LNCAP (cell line): ENCODE measurements at regions not wholly inside any gene's neighbourhood (a gene's known extent, or its start where the extent isn't known, plus 50 kb on each side); places are given as distances from the start of the nearest gene placed in this dataset.

Source experiments
- CTCF ChIP-seq: fragments of 450-650 bp; IDR thresholded peaks from 2 replicates; pipeline ENCODE4 v1.5.1; 2017; ENCODE audit warnings: mild to moderate bottlenecking

DNA sequence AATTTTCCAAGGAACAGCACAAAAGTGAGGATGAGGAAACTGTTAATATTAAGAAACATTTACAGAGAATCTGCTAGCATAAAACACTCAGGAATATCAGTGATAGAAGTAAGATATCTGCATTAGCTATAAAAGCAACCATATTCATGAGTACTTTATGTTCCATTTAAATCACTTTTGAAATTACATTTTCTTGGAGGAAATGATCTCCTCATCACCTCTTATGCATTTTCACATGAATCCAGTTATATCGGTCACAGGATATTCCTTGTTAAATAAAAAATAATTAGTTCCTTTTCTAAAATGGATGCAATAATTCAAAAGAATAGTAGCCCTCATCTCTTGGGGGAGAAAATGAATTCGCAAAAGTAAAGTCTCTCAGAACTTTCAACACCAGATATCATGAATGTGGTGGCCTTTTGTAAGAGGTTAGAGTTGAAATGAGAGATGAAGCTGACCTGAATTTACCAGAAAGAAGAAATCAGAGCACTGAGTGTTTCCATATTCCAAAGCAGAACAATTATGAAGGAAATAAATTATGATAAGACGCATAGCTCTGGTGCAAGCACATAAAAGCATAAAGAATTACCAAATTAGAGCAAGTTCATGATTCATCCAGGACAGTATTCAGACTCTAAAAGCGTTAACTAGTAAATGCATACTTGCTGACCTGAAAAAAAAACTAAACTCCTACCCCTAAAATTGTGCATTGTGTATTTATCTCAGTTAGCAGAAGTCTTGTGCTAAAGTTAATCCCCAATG lies 321.9 kb upstream of the CCDC54 start:
- no peak for TF ChIP-seq CTCF

- TF ChIP-seq CTCF, result no peak
Observed at GRCh38 chr3:107061466-107061865, 315.8 kb upstream of the CCDC54 start.

DNA sequence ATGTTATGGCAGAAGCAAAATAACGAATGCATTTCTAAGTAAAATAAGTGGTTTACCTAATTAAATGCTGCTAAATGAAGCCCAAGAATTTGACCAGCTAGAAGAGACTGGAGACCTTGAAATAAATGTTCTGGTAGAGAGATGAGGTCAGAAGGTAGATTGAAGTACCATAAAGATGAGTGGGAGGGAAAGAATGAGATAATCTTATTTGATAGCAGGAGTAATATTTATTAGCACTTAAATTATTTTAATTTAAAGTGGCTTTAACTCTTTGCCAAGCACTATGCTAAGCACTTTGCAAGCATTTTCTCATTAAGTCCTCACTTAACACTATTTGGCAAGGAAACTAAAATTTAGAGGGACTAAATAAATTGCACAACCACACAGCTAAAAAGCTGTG lies 314.9 kb upstream of the CCDC54 start:
- TF ChIP-seq CTCF, result no peak

DNA sequence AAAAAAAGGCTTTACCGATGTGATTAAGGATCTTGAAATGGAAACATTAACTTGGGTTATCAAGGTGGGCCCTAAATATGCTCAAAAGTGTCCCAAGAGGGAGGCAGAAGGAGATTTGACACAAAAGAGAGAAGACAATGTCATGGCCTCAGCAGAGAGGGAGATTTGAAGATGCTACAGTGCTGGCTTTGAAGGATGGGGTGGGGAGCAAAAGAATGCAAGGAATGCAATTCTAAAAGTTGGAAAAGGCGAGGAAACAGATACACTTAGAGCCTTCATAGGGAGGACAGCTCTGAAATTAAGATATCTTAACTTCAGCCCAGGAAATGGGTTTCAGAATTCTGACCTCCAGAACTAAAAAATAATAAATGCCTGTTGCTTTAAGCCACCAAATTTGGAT lies 314.5 kb upstream of the CCDC54 start:
- no peak for TF ChIP-seq CTCF

GRCh38 chr3:107063351-107063750 lies 313.9 kb upstream of the CCDC54 start:
- no peak for TF ChIP-seq CTCF

DNA sequence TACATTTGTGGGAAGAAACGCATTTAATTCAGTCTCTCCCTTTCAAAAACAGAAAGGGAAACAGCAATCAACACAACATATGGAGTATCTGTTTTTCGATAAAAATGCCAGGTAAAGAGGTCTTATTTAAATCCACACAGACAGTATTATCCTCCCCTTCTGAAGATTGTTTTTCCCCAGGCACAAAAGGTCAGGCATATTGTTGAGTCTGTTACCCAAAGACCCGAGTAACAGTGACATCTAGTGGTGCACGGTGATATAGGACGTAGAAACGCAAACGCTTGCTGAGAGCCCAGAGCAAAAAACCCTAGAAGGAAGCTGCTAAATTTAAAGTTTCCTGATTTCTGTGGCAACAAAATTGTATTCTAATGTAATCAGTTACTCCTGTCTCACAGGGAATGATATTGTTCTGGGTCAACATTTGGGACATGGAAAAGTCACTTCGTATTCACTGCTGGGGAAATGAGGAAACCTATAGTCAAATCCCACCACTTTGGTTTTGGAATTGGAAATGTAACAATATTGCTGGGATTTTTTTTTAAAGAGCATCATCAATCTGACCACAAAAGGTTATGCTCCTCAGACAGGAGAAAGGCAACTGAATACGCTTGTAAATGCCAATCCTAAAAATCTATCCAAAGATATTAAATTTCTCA lies 312.7 kb upstream of the CCDC54 start:
- TF ChIP-seq CTCF, result peak; percentile 74

DNA sequence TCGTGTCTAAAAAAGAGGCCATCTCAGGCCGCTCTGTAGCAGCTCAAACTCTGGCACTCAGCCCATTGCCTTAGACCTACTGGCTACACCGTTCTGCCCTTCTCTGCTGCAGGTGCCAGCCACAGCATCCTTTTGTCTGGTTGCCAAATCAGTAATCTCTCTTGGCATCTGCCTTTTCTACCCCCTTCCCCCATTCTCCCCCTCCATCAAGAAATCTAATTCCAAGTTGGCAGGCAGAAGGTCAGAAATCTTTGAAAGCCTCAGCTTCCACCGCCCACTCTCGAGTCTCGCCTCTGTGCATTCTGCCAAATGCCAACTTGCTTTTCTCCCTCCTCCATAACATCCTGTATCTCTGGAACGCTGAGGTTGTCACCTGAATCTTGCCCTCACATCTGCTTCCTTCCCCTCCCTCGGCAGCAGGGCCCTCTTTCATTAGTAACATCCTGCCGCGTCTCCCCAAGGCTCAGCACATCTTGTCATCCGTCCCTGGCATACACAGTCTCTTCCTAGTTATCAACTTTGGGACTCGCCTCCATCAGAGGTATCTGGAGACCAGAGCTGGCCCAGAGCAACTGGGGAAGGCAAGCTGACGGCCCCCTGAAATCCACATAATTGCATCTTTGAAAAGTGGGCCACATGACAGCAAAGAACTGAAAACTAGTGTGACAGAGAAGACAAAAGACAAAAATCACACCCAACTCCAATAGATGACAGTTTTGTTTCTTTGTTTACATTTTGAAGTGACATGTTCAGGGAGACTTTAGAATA lies 312.0 kb upstream of the CCDC54 start:
- TF ChIP-seq CTCF, result no peak
